ENCODE measurements at regions not wholly inside any gene's neighbourhood (a gene's known extent, or its start where the extent isn't known, plus 50 kb on each side); places are given as distances from the start of the nearest gene placed in this dataset.

- no peak for TF ChIP-seq CTCF (IDR thresholded peaks at IDR 0.05)
- TF ChIP-seq EP300 (IDR thresholded peaks at IDR 0.05) = no peak
- TF ChIP-seq POLR2A (IDR thresholded peaks at IDR 0.05) = no peak
Measured at GRCh38 chrX:15165832-15166231, 104.1 kb downstream of the ASB9 start.
